GM12878 (cell line): ENCODE measurements at regions not wholly inside any gene's neighbourhood (a gene's known extent, or its start where the extent isn't known, plus 50 kb on each side); places are given as distances from the start of the nearest gene placed in this dataset.
"Not testable (repeated sequence)": the region's sequence is repeated elsewhere in the genome, so short reads cannot be mapped to it uniquely, and the experiment has no call there.

ENCODE experiments used
- CTCF ChIP-seq, 3 experiments: IDR thresholded peaks in 2 of 3; conservative IDR thresholded peaks in 1 of 3; 2 replicates each; pipeline ENCODE4 v1.5.1; 2011; ENCODE audit warnings: low read depth in 3 of 3, low read length in 3 of 3, mild to moderate bottlenecking in 3 of 3, control low read depth in 2 of 3, moderate library complexity in 2 of 3, inconsistent platforms in 1 of 3, mixed read lengths in 1 of 3; ENCODE audit not compliant: control insufficient read depth in 2 of 3, insufficient read depth in 1 of 3; ENCODE audit errors: extremely low read depth in 1 of 3
- ETV6 ChIP-seq, 2 experiments: fragments of 450-650 bp in 1 of 2; IDR thresholded peaks in 1 of 2; conservative IDR thresholded peaks in 1 of 2; 2 replicates each; pipeline ENCODE4 v1.6.1; 2014; ENCODE audit warnings: antibody characterized with exemption in 1 of 2, borderline replicate concordance in 1 of 2, low read depth in 1 of 2, mild to moderate bottlenecking in 1 of 2, moderate library complexity in 1 of 2
- EZH2 ChIP-seq: IDR thresholded peaks from 2 replicates; pipeline ENCODE4 v1.6.1; 2012; ENCODE audit warnings: low read depth, mild to moderate bottlenecking, control low read depth, inconsistent platforms, low read length, borderline replicate concordance; ENCODE audit not compliant: control insufficient read depth
- FOXM1 ChIP-seq: IDR thresholded peaks from 2 replicates; pipeline ENCODE4 v1.6.1; 2012; ENCODE audit warnings: low read depth, mild to moderate bottlenecking, inconsistent platforms, low read length, moderate library complexity
- NFIC ChIP-seq: IDR thresholded peaks from 2 replicates; pipeline ENCODE4 v1.6.1; 2012; ENCODE audit warnings: low read depth, mild to moderate bottlenecking, inconsistent platforms, low read length, moderate library complexity
- POLR2A ChIP-seq: IDR thresholded peaks from 2 replicates; pipeline ENCODE4 v1.6.1; 2011; ENCODE audit warnings: low read depth, mild to moderate bottlenecking, low read length
- RBBP5 ChIP-seq: fragments of 200-600 bp; sonication (generic); conservative IDR thresholded peaks from 2 replicates; pipeline ENCODE4 v1.6.1; 2016
- RFX5 ChIP-seq: IDR thresholded peaks from 2 replicates; pipeline ENCODE4 v1.6.1; 2011; ENCODE audit warnings: low read depth, low read length, improper control_type of control experiment
- YY1 ChIP-seq: IDR thresholded peaks from 2 replicates; pipeline ENCODE4 v1.6.1; 2011; ENCODE audit warnings: low read depth, mild to moderate bottlenecking, low read length
- TF ChIP-seq, protein P1 (sequence below): fragments of 450-650 bp; IDR thresholded peaks from 2 replicates; pipeline ENCODE4 v1.6.1; 2016; ENCODE audit warnings: mild to moderate bottlenecking
- TF ChIP-seq, protein P2 (sequence below): fragments of 450-650 bp; IDR thresholded peaks from 2 replicates; pipeline ENCODE4 v1.6.1; 2017; ENCODE audit warnings: antibody characterized with exemption, mild to moderate bottlenecking, moderate library complexity

GRCh38 chr15:75119312-75119711 lies 82.4 kb upstream of the C15orf39 start:
- not testable (repeated sequence) for TF ChIP-seq EZH2; RBBP5; YY1; POLR2A; ETV6 (conservative IDR thresholded peaks at IDR 0.05 in 1 of 2, IDR thresholded peaks at IDR 0.05 in 1 of 2; ENCODE audit: borderline replicate concordance in 1 of 2, low read depth in 1 of 2); CTCF (IDR thresholded peaks at IDR 0.05 in 2 of 3, conservative IDR thresholded peaks at IDR 0.05 in 1 of 3; ENCODE audit: control insufficient read depth in 2 of 3, extremely low read depth in 1 of 3, insufficient read depth in 1 of 3, low read depth in 3 of 3, low read length in 3 of 3); NFIC; FOXM1; RFX5
- TF ChIP-seq, protein P1, sequence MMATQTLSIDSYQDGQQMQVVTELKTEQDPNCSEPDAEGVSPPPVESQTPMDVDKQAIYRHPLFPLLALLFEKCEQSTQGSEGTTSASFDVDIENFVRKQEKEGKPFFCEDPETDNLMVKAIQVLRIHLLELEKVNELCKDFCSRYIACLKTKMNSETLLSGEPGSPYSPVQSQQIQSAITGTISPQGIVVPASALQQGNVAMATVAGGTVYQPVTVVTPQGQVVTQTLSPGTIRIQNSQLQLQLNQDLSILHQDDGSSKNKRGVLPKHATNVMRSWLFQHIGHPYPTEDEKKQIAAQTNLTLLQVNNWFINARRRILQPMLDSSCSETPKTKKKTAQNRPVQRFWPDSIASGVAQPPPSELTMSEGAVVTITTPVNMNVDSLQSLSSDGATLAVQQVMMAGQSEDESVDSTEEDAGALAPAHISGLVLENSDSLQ: not testable (repeated sequence)
- TF ChIP-seq, protein P2, sequence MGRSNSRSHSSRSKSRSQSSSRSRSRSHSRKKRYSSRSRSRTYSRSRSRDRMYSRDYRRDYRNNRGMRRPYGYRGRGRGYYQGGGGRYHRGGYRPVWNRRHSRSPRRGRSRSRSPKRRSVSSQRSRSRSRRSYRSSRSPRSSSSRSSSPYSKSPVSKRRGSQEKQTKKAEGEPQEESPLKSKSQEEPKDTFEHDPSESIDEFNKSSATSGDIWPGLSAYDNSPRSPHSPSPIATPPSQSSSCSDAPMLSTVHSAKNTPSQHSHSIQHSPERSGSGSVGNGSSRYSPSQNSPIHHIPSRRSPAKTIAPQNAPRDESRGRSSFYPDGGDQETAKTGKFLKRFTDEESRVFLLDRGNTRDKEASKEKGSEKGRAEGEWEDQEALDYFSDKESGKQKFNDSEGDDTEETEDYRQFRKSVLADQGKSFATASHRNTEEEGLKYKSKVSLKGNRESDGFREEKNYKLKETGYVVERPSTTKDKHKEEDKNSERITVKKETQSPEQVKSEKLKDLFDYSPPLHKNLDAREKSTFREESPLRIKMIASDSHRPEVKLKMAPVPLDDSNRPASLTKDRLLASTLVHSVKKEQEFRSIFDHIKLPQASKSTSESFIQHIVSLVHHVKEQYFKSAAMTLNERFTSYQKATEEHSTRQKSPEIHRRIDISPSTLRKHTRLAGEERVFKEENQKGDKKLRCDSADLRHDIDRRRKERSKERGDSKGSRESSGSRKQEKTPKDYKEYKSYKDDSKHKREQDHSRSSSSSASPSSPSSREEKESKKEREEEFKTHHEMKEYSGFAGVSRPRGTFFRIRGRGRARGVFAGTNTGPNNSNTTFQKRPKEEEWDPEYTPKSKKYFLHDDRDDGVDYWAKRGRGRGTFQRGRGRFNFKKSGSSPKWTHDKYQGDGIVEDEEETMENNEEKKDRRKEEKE: not testable (repeated sequence)
